ENCODE measurements at regions not wholly inside any gene's neighbourhood (a gene's known extent, or its start where the extent isn't known, plus 50 kb on each side); places are given as distances from the start of the nearest gene placed in this dataset.

DNA sequence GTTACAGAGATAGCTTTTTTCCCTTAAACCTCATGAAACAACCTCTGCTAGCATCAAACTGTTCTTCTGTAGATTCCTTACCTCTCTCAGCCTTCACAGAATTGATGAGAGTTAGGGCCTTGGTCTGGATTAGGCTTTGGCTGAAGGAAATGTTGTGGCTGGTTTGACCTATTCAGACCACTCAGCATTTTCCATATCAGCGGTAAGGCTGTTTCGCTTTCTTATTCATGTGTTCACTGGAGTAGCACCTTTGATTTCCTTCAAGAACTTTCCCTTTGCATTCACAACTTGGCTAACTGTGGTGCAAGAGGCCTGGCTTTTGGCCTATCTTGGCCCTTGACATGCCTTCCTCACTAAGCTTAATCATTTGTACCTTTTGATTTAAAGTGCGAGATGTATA lies 50.7 kb upstream of the NRXN3 start:
- no peaks in the 10 kb centered on the region for H3K4me1 ChIP-seq
- ATAC-seq, result no peak

More for the DNA sequence above, 50.7 kb upstream of the NRXN3 start:
- H3K27me3 ChIP-seq (ENCODE audit: low read depth), result no peaks in the 10 kb centered on the region
- TF ChIP-seq, protein P1, sequence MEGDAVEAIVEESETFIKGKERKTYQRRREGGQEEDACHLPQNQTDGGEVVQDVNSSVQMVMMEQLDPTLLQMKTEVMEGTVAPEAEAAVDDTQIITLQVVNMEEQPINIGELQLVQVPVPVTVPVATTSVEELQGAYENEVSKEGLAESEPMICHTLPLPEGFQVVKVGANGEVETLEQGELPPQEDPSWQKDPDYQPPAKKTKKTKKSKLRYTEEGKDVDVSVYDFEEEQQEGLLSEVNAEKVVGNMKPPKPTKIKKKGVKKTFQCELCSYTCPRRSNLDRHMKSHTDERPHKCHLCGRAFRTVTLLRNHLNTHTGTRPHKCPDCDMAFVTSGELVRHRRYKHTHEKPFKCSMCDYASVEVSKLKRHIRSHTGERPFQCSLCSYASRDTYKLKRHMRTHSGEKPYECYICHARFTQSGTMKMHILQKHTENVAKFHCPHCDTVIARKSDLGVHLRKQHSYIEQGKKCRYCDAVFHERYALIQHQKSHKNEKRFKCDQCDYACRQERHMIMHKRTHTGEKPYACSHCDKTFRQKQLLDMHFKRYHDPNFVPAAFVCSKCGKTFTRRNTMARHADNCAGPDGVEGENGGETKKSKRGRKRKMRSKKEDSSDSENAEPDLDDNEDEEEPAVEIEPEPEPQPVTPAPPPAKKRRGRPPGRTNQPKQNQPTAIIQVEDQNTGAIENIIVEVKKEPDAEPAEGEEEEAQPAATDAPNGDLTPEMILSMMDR (IDR thresholded peaks at IDR 0.05), result no peak
- no peak for DNase-seq
- H3K4me3 ChIP-seq, result no peak overlapping the region
- H3K36me3 ChIP-seq, result no peaks in the 10 kb centered on the region
- H3K27ac ChIP-seq, result no peak overlapping the region
- intact Hi-C loops (cut with DNase I), result no loop called here
- H3K9me3 ChIP-seq, result no peaks in the 10 kb centered on the region
